GM12878 (cell line): ENCODE measurements at regions not wholly inside any gene's neighbourhood (a gene's known extent, or its start where the extent isn't known, plus 50 kb on each side); places are given as distances from the start of the nearest gene placed in this dataset.

ENCODE experiments used
- FOS ChIP-seq: IDR thresholded peaks from 3 replicates; pipeline ENCODE4 v1.6.1; 2011; ENCODE audit warnings: borderline replicate concordance; ENCODE audit not compliant: insufficient read length; ENCODE audit errors: extremely low read depth
- POLR2AphosphoS5 ChIP-seq: IDR thresholded peaks from 2 replicates; pipeline ENCODE4 v1.6.1; 2011; ENCODE audit warnings: mild to moderate bottlenecking, low read length, inconsistent platforms
- TF ChIP-seq, protein P1 (sequence below), 3 experiments: IDR thresholded peaks in 2 of 3; conservative IDR thresholded peaks in 1 of 3; 2 replicates each; pipeline ENCODE4 v1.5.1; 2011; ENCODE audit warnings: low read depth in 3 of 3, low read length in 3 of 3, mild to moderate bottlenecking in 3 of 3, control low read depth in 2 of 3, moderate library complexity in 2 of 3, inconsistent platforms in 1 of 3, mixed read lengths in 1 of 3; ENCODE audit not compliant: control insufficient read depth in 2 of 3, insufficient read depth in 1 of 3; ENCODE audit errors: extremely low read depth in 1 of 3

DNA sequence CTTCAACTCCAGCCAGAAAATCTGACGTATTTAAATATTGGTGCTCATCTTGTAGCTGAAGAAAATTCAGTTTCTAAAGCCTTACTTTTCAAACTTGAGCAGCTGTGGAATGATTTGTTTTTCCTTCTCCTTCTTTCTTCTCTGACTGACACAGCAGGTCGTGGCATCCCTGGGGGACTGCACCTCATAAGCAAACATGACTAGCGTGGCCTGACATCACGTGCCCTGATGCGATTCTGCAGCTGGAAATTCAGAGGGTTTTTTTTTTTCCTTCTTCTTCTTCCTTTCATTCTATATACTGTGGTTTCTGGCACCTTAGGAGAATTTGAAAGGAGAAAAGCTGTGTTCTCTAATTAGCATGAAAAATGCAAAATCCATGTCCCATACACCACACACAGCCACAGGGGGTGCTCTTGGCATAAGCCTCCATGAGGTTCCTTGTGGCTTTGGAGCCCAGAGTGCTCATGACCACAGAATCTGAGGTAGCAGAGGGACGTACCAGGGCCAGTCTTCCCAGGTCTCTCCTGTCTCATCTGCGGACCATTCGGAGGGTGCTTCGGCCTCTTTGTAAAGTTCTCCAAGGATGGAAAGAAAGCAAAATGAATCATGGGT lies 258.5 kb upstream of the CDH4 start:
- TF ChIP-seq FOS = no peak
- no peak for TF ChIP-seq POLR2AphosphoS5
- TF ChIP-seq, protein P1, sequence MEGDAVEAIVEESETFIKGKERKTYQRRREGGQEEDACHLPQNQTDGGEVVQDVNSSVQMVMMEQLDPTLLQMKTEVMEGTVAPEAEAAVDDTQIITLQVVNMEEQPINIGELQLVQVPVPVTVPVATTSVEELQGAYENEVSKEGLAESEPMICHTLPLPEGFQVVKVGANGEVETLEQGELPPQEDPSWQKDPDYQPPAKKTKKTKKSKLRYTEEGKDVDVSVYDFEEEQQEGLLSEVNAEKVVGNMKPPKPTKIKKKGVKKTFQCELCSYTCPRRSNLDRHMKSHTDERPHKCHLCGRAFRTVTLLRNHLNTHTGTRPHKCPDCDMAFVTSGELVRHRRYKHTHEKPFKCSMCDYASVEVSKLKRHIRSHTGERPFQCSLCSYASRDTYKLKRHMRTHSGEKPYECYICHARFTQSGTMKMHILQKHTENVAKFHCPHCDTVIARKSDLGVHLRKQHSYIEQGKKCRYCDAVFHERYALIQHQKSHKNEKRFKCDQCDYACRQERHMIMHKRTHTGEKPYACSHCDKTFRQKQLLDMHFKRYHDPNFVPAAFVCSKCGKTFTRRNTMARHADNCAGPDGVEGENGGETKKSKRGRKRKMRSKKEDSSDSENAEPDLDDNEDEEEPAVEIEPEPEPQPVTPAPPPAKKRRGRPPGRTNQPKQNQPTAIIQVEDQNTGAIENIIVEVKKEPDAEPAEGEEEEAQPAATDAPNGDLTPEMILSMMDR (IDR thresholded peaks at IDR 0.05 in 2 of 3, conservative IDR thresholded peaks at IDR 0.05 in 1 of 3; ENCODE audit: control insufficient read depth in 2 of 3, extremely low read depth in 1 of 3, insufficient read depth in 1 of 3, low read depth in 3 of 3, low read length in 3 of 3) = no peak
